IMR-90 (cell line): ENCODE measurements at regions not wholly inside any gene's neighbourhood (a gene's known extent, or its start where the extent isn't known, plus 50 kb on each side); places are given as distances from the start of the nearest gene placed in this dataset.

Experiments
- ATAC-seq: fragments of 200-7000 bp; cut with Tn5 transposase; 2 replicates; pipeline ENCODE4 v1.9.1; 2020; ENCODE audit warnings: low read depth, mild to moderate bottlenecking, moderate library complexity
- BruUV-seq: library from RNA; stranded (reverse); fragments of 400-500 nt; replicated peaks from 2 replicates; lab custom pipeline; 2021; lab: Mats Ljungman, UMichigan
- CTCF ChIA-PET: fragments of 300-600 bp; formaldehyde crosslinking; extraction: SDS; loops from one replicate; lab custom pipeline; 2021; ENCODE audit warnings: antibody characterized with exemption; lab: Yijun Ruan, JAX
- POLR2A ChIA-PET: fragments of 300-600 bp; sonication (Branson Sonifier 250); formaldehyde crosslinking; loops from one replicate; lab custom pipeline; 2022; ENCODE audit warnings: antibody characterized with exemption; ENCODE audit not compliant: unreplicated experiment; lab: Charles Lee
- DNase-seq: peaks from one replicate; pipeline ENCODE4 v3.0.0; 2013
- H2AFZ ChIP-seq: replicated peaks from 2 replicates; pipeline ENCODE3; 2013; ENCODE audit warnings: low read length, mild to moderate bottlenecking; ENCODE audit not compliant: poor library complexity
- H2AK5ac ChIP-seq: 2 replicates; pipeline ENCODE4 v1.6.1; 2013; ENCODE audit warnings: low read depth, low read length, inconsistent platforms
- H2AK9ac ChIP-seq: replicated peaks from 2 replicates; pipeline ENCODE3; 2013; ENCODE audit warnings: mild to moderate bottlenecking, low read depth, low read length, moderate library complexity; ENCODE audit not compliant: poor library complexity
- H2BK120ac ChIP-seq: 2 replicates; pipeline ENCODE4 v1.6.1; 2013; ENCODE audit warnings: low read depth, low read length, inconsistent platforms
- H2BK15ac ChIP-seq: 3 replicates; pipeline ENCODE4 v1.6.1; 2013; ENCODE audit warnings: low read depth, low read length, inconsistent platforms
- H2BK20ac ChIP-seq: 2 replicates; pipeline ENCODE4 v1.6.1; 2013; ENCODE audit warnings: low read depth, mild to moderate bottlenecking, inconsistent platforms, low read length, moderate library complexity
- H2BK5ac ChIP-seq: 2 replicates; pipeline ENCODE4 v1.6.1; 2013; ENCODE audit warnings: mild to moderate bottlenecking, low read depth, low read length, inconsistent platforms; ENCODE audit not compliant: poor library complexity, severe bottlenecking
- H3K14ac ChIP-seq: replicated peaks from 2 replicates; pipeline ENCODE4 v1.6.1; 2013; ENCODE audit warnings: low read depth, low read length, inconsistent platforms
- H3K18ac ChIP-seq: 2 replicates; pipeline ENCODE4 v1.6.1; 2013; ENCODE audit warnings: low read depth, low read length, control low read depth
- H3K23ac ChIP-seq: 2 replicates; pipeline ENCODE4 v1.6.1; 2013; ENCODE audit warnings: low read depth, low read length, inconsistent platforms
- H3K27ac ChIP-seq: 2 replicates; pipeline ENCODE4 v1.5.1; 2013; ENCODE audit warnings: mild to moderate bottlenecking, control low read depth, low read length; ENCODE audit not compliant: insufficient read depth
- H3K27me3 ChIP-seq: 2 replicates; pipeline ENCODE4 v1.6.1; 2013; ENCODE audit warnings: low read length; ENCODE audit not compliant: control insufficient read depth, insufficient read depth
- H3K36me3 ChIP-seq: 2 replicates; pipeline ENCODE4 v1.6.1; 2013; ENCODE audit warnings: low read length, mixed read lengths; ENCODE audit not compliant: control insufficient read depth, insufficient read depth
- H3K4ac ChIP-seq: 2 replicates; pipeline ENCODE4 v1.6.1; 2013; ENCODE audit warnings: low read depth, low read length, inconsistent platforms
- H3K4me1 ChIP-seq: 2 replicates; pipeline ENCODE4 v1.6.1; 2013; ENCODE audit warnings: low read length, mixed read lengths; ENCODE audit not compliant: control insufficient read depth, insufficient read depth
- H3K4me2 ChIP-seq: 2 replicates; pipeline ENCODE4 v1.6.1; 2013; ENCODE audit warnings: low read depth, mild to moderate bottlenecking, control low read depth, low read length, moderate library complexity
- H3K4me3 ChIP-seq: 2 replicates; pipeline ENCODE4 v1.5.1; 2013; ENCODE audit warnings: low read depth, mild to moderate bottlenecking, control low read depth, low read length, moderate library complexity; ENCODE audit not compliant: insufficient read depth
- H3K56ac ChIP-seq: 2 replicates; pipeline ENCODE4 v1.6.1; 2013; ENCODE audit warnings: low read length, inconsistent platforms; ENCODE audit not compliant: insufficient read depth; ENCODE audit errors: extremely low read depth
- H3K79me1 ChIP-seq, 2 experiments: 2 replicates each; pipeline ENCODE4 v1.6.1; 2013; ENCODE audit warnings: low read length in 2 of 2, inconsistent platforms in 1 of 2, low read depth in 1 of 2
- H3K9ac ChIP-seq: 2 replicates; pipeline ENCODE4 v1.6.1; 2013; ENCODE audit warnings: low read depth, low read length, control low read depth
- H3K9me1 ChIP-seq: 2 replicates; pipeline ENCODE4 v1.6.1; 2013; ENCODE audit warnings: low read length, inconsistent platforms; ENCODE audit not compliant: insufficient read depth
- H3K9me3 ChIP-seq: 2 replicates; pipeline ENCODE4 v1.6.1; 2013; ENCODE audit warnings: low read length; ENCODE audit not compliant: control insufficient read depth, insufficient read depth
- H4K20me1 ChIP-seq: 2 replicates; pipeline ENCODE4 v1.6.1; 2013; ENCODE audit warnings: low read length, inconsistent platforms; ENCODE audit not compliant: insufficient read depth
- H4K5ac ChIP-seq: 2 replicates; pipeline ENCODE4 v1.6.1; 2013; ENCODE audit warnings: mild to moderate bottlenecking, low read depth, low read length, control low read depth
- H4K8ac ChIP-seq, 2 experiments: 2 replicates each; pipeline ENCODE4 v1.6.1; 2013; ENCODE audit warnings: low read depth in 2 of 2, low read length in 2 of 2, control low read depth in 1 of 2, inconsistent platforms in 1 of 2
- H4K91ac ChIP-seq: 2 replicates; pipeline ENCODE4 v1.6.1; 2013; ENCODE audit warnings: low read depth, low read length, inconsistent platforms; ENCODE audit not compliant: insufficient read depth
- CHD1 ChIP-seq: IDR thresholded peaks from 2 replicates; pipeline ENCODE4 v1.6.1; 2012; ENCODE audit warnings: low read depth, low read length, improper control_type of control experiment
- FOS ChIP-seq: fragments of 150-350 bp; IDR thresholded peaks from 2 replicates; pipeline ENCODE4 v1.6.1; 2016; ENCODE audit warnings: low read depth, low read length
- MAFK ChIP-seq: IDR thresholded peaks from 2 replicates; pipeline ENCODE4 v1.6.1; 2012; ENCODE audit warnings: low read depth, low read length, improper control_type of control experiment
- RAD21 ChIP-seq: IDR thresholded peaks from 2 replicates; pipeline ENCODE4 v1.6.1; 2012; ENCODE audit warnings: low read length, improper control_type of control experiment
- RCOR1 ChIP-seq: IDR thresholded peaks from 2 replicates; pipeline ENCODE4 v1.6.1; 2012; ENCODE audit warnings: mild to moderate bottlenecking, low read length, improper control_type of control experiment; ENCODE audit not compliant: insufficient replicate concordance
- USF2 ChIP-seq: fragments of 150-350 bp; IDR thresholded peaks from 2 replicates; pipeline ENCODE4 v1.6.1; 2017; ENCODE audit warnings: mild to moderate bottlenecking, antibody characterized with exemption, low read length, low read depth
- WGBS, 2 experiments: methylation state at CpG; one replicate each; pipeline versions ENCODE4 v1.1.5 to v1.1.7; 2013; ENCODE audit warnings: missing lambda C conversion rate in 2 of 2; ENCODE audit not compliant: insufficient read length in 1 of 2; ENCODE audit errors: extremely low coverage in 2 of 2; 5-methylcytosine and 5-hydroxymethylcytosine counted together
- dilution Hi-C: fragments of 300-500 bp; cut with HindIII; formaldehyde crosslinking; loops from one replicate; pipeline ENCODE4 v1.14.3; 2018; ENCODE audit warnings: low sequenced_read_pairs; ENCODE audit not compliant: unreplicated experiment
- in situ Hi-C: fragments of 300-500 bp; cut with MboI; formaldehyde crosslinking; loops from 3 replicates; pipeline ENCODE4 v1.14.3; 2019; ENCODE audit warnings: low sequenced_read_pairs, inconsistent platforms, mixed read lengths
- intact Hi-C: fragments of 100-400 bp; cut with micrococcal nuclease; formaldehyde crosslinking; loops from 2 replicates; pipeline ENCODE4 v1.10.0; 2022
- TF ChIP-seq, protein P1 (sequence below): fragments of 150-350 bp; IDR thresholded peaks from 2 replicates; pipeline ENCODE4 v1.6.1; 2016; ENCODE audit warnings: low read depth, mild to moderate bottlenecking, low read length, moderate library complexity, borderline replicate concordance
- TF ChIP-seq, protein P2 (sequence below): conservative IDR thresholded peaks from 2 replicates; pipeline ENCODE4 v1.5.1; 2012; ENCODE audit warnings: mild to moderate bottlenecking, low read depth, low read length, improper control_type of control experiment

GRCh38 chr6:884570-884969, 191.6 kb upstream of the EXOC2 start:
- Histone ChIP-seq H2AK9ac (no peak overlapping the region), H3K4me3 (no peak overlapping the region), H3K4ac (no peak overlapping the region), H3K27ac (no peak overlapping the region), H4K91ac (no peak overlapping the region), H2AFZ (no peak overlapping the region), H3K36me3 (no peaks in the 10 kb centered on the region), H3K18ac (no peak overlapping the region), H3K79me1 (no peaks in the 10 kb centered on the region), H4K20me1 (no peaks in the 10 kb centered on the region), H3K4me1 (no peaks in the 10 kb centered on the region), H3K4me2 (no peak overlapping the region), H3K23ac (no peak overlapping the region), H4K8ac (no peak overlapping the region), H3K27me3 (peaks cover 14% of the 10 kb centered on the region; the same call in 1 of the 2 replicates), H3K9ac (no peak overlapping the region), H3K9me3 (no peaks in the 10 kb centered on the region), H2BK20ac (no peak overlapping the region), H3K9me1 (no peaks in the 10 kb centered on the region), H2BK120ac (no peak overlapping the region), H3K56ac (no peak overlapping the region), H2AK5ac (no peak overlapping the region), H2BK15ac (no peak overlapping the region), H4K5ac (no peak overlapping the region), H2BK5ac (no peak overlapping the region), H3K14ac (no peak overlapping the region)
- TF ChIP-seq CHD1 (no peak), USF2 (no peak), RCOR1 (no peak), FOS (no peak), RAD21 (no peak), MAFK (no peak)
- TF ChIP-seq, protein P1, sequence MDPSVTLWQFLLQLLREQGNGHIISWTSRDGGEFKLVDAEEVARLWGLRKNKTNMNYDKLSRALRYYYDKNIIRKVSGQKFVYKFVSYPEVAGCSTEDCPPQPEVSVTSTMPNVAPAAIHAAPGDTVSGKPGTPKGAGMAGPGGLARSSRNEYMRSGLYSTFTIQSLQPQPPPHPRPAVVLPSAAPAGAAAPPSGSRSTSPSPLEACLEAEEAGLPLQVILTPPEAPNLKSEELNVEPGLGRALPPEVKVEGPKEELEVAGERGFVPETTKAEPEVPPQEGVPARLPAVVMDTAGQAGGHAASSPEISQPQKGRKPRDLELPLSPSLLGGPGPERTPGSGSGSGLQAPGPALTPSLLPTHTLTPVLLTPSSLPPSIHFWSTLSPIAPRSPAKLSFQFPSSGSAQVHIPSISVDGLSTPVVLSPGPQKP, result no peak
- TF ChIP-seq, protein P2, sequence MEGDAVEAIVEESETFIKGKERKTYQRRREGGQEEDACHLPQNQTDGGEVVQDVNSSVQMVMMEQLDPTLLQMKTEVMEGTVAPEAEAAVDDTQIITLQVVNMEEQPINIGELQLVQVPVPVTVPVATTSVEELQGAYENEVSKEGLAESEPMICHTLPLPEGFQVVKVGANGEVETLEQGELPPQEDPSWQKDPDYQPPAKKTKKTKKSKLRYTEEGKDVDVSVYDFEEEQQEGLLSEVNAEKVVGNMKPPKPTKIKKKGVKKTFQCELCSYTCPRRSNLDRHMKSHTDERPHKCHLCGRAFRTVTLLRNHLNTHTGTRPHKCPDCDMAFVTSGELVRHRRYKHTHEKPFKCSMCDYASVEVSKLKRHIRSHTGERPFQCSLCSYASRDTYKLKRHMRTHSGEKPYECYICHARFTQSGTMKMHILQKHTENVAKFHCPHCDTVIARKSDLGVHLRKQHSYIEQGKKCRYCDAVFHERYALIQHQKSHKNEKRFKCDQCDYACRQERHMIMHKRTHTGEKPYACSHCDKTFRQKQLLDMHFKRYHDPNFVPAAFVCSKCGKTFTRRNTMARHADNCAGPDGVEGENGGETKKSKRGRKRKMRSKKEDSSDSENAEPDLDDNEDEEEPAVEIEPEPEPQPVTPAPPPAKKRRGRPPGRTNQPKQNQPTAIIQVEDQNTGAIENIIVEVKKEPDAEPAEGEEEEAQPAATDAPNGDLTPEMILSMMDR, result no peak
- ChIA-PET POLR2A (interaction anchor here (0.6 kb wide), 1 partner anchor 47 kb away, joined by 4 read pairs; no protein-coding TSS in a partner anchor), CTCF (interaction anchor here (0.6 kb wide), 1 partner anchor 102 kb away, joined by 3 read pairs; no protein-coding TSS in a partner anchor)
- dilution Hi-C loops (no loop called here), in situ Hi-C loops (no loop called here), intact Hi-C loops (no loop called here)
- DNase-seq (no peak), ATAC-seq (no peak)
- no TSS peak for BruUV-seq
- no CpG with 5 or more reads among the region's 2 CpGs for WGBS, 2 experiments
